ENCODE measurements at regions not wholly inside any gene's neighbourhood (a gene's known extent, or its start where the extent isn't known, plus 50 kb on each side); places are given as distances from the start of the nearest gene placed in this dataset.

GRCh38 chr4:96343836-96344235 is 503.9 kb downstream of the PDHA2 start:
- Mint-ChIP-seq H3K9me3 (peaks cover 2% of the 10 kb centered on the region), H3K27ac (ENCODE audit: unreplicated experiment) (no peak overlapping the region), H3K27me3 (ENCODE audit: low read depth) (no peaks in the 10 kb centered on the region), H3K4me1 (no peaks in the 10 kb centered on the region), H3K36me3 (ENCODE audit: low read depth) (no peaks in the 10 kb centered on the region), H3K4me3 (no peak overlapping the region)
- no peak for DNase-seq (ENCODE audit: low read depth, low spot score)
- TF ChIP-seq, protein P1, sequence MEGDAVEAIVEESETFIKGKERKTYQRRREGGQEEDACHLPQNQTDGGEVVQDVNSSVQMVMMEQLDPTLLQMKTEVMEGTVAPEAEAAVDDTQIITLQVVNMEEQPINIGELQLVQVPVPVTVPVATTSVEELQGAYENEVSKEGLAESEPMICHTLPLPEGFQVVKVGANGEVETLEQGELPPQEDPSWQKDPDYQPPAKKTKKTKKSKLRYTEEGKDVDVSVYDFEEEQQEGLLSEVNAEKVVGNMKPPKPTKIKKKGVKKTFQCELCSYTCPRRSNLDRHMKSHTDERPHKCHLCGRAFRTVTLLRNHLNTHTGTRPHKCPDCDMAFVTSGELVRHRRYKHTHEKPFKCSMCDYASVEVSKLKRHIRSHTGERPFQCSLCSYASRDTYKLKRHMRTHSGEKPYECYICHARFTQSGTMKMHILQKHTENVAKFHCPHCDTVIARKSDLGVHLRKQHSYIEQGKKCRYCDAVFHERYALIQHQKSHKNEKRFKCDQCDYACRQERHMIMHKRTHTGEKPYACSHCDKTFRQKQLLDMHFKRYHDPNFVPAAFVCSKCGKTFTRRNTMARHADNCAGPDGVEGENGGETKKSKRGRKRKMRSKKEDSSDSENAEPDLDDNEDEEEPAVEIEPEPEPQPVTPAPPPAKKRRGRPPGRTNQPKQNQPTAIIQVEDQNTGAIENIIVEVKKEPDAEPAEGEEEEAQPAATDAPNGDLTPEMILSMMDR (conservative IDR thresholded peaks at IDR 0.05) = no peak

- H3K4me3 Mint-ChIP-seq = no peak overlapping the region
- no peaks in the 10 kb centered on the region for H3K36me3 Mint-ChIP-seq (ENCODE audit: low read depth)
- H3K4me1 Mint-ChIP-seq = peaks cover 4% of the 10 kb centered on the region
- TF ChIP-seq, protein P1 (conservative IDR thresholded peaks at IDR 0.05) = no peak
- no peaks in the 10 kb centered on the region for H3K27me3 Mint-ChIP-seq (ENCODE audit: low read depth)
- no peaks in the 10 kb centered on the region for H3K9me3 Mint-ChIP-seq
- no peak for DNase-seq (ENCODE audit: low read depth, low spot score)
- H3K27ac Mint-ChIP-seq (ENCODE audit: unreplicated experiment) = no peak overlapping the region
Measured at GRCh38 chr4:96347582-96347981, 507.7 kb downstream of the PDHA2 start.

DNA sequence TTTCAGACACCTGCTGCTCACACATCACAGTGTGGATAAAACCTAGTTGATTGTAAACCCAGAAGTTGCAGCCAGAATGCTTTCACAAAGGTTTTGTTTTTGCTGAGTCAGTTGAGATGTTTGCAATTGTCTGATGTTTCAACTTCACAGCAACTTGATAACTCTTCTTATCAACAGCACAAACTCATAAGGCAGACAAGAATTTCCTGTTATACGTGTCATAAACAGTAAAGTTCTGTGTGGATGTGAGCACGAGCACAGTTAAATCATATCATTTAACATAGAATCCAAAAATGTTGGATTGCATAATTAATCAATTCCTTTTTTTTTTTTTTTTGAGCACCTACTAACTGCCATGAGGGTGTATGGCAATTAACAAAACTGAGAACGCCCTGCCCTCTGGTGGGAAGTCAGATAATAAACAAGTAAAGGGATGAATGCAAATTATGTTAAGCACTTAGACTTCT is 512.2 kb downstream of the PDHA2 start:
- no peak overlapping the region for H3K4me3 Mint-ChIP-seq
- peaks cover 4% of the 10 kb centered on the region for H3K4me1 Mint-ChIP-seq
- TF ChIP-seq, protein P1 (conservative IDR thresholded peaks at IDR 0.05) = peak; percentile 63
- peak; percentile 17 for DNase-seq (ENCODE audit: low read depth, low spot score)
- H3K27ac Mint-ChIP-seq (ENCODE audit: unreplicated experiment) = no peak overlapping the region
- no peaks in the 10 kb centered on the region for H3K27me3 Mint-ChIP-seq (ENCODE audit: low read depth)
- no peaks in the 10 kb centered on the region for H3K36me3 Mint-ChIP-seq (ENCODE audit: low read depth)
- no peaks in the 10 kb centered on the region for H3K9me3 Mint-ChIP-seq

- no peak overlapping the region for H3K4me3 Mint-ChIP-seq
- no peaks in the 10 kb centered on the region for H3K9me3 Mint-ChIP-seq
- H3K27me3 Mint-ChIP-seq (ENCODE audit: low read depth) = no peaks in the 10 kb centered on the region
- no peak for DNase-seq (ENCODE audit: low read depth, low spot score)
- H3K4me1 Mint-ChIP-seq = peaks cover 4% of the 10 kb centered on the region
- TF ChIP-seq, protein P1 (conservative IDR thresholded peaks at IDR 0.05) = no peak
- H3K36me3 Mint-ChIP-seq (ENCODE audit: low read depth) = no peaks in the 10 kb centered on the region
- no peak overlapping the region for H3K27ac Mint-ChIP-seq (ENCODE audit: unreplicated experiment)
Measured at GRCh38 chr4:96354036-96354712, 514.3 kb downstream of the PDHA2 start.

DNA sequence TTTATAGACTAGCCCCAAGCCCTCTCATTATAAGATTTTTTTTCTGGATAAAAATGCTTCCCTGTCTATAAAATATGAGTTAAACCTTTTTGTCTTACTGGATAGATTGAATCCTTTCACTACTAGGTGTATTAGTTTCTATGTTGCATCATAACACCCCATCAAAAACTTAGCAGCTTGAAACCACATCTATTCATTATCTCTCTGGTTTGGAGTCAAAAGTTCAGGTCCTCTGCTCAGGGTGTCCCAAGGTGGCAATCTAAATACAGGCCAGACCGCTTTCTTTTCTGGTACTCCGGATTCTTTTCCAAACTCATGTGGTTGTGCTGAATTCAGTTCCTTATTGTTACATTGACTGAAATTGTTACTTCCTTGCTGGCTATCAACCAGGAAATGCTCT is 515.5 kb downstream of the PDHA2 start:
- DNase-seq (ENCODE audit: low read depth, low spot score) = no peak
- Mint-ChIP-seq H3K27me3 (ENCODE audit: low read depth) (no peaks in the 10 kb centered on the region), H3K9me3 (no peaks in the 10 kb centered on the region), H3K27ac (ENCODE audit: unreplicated experiment) (no peak overlapping the region), H3K36me3 (ENCODE audit: low read depth) (no peaks in the 10 kb centered on the region), H3K4me1 (peaks cover 4% of the 10 kb centered on the region), H3K4me3 (no peak overlapping the region)
- TF ChIP-seq, protein P1 (conservative IDR thresholded peaks at IDR 0.05) = no peak

Data from neural crest cell (in vitro differentiated cells).